Stimulated activated CD4-positive, alpha-beta T cell treated with anti-CD3 and anti-CD28 coated beads, Interleukin-12 subunit alpha, Interleukin-12 subunit beta, amount 100 ng/mL, for 4 hours (primary cell): ENCODE measurements at regions not wholly inside any gene's neighbourhood (a gene's known extent, or its start where the extent isn't known, plus 50 kb on each side); places are given as distances from the start of the nearest gene placed in this dataset.

Source experiments
- DNase-seq: peaks from one replicate; pipeline ENCODE4 v3.0.0-alpha.2; 2020

DNA sequence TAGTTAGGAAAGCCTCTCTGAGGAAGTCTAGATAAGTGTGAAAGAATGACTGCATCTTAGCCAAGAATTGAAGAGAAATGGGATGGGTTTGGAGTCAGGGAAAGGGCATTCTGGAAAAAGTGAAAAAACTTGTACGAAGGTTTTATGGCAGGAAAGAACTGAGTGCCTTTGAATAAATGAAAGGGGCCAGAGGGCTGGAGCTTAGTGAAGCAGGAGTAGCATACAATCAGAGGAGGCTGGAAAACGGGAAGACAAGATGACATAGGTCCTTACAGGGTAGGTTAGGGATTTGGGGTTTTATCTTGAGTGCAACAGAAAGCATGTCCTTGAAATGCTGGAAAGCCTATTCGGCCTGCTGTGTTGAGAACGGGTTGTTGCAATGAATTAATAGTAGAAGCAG lies 152.6 kb upstream of the RND3 start:
- no peak for DNase-seq

DNA sequence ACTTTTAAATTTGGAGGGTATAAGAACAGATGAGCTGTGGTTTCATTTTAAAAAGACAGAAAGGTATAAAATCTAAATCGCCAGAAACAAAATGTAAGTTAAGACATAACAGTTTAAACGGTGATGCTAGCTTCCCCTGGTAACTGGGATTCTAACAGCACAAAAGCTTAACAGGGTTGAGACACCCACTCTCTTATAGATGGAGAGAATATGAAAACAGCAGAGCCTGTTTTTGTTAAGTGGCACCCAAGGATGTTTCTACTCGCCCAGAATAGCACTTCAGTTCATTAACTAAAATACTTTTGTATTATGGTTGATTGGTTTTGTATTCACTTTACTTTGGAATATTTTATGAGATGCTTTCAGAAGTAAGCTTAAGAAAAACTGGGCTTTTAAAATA lies 151.9 kb upstream of the RND3 start:
- no peak for DNase-seq

DNA sequence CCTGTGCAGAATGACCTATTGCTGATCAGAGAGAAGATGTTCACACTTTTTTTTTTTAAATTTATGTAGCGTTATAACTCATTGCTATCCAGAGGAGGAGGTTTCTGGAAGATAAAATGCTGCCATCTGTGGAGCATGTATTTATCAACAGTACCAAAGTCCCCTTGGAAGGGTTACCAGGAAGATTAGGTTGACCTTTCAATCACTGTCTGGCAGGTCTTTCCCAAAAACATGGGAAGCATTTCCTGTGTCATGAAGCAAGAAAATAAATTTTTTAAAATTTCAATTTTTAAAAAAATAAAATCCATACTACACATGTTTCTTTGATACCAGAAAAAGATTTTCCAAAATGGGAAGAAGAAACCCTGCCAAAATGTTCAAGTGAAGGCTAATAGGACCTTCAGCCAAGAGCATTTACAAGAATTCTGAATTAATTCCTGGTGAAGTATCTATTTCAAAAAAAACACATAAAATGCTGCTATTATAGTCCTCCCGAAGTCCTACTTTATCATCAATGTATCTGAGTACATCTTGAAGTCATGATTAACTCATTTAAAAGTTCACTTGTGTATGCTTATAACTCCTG lies 143.9 kb upstream of the RND3 start:
- DNase-seq = no peak

DNA sequence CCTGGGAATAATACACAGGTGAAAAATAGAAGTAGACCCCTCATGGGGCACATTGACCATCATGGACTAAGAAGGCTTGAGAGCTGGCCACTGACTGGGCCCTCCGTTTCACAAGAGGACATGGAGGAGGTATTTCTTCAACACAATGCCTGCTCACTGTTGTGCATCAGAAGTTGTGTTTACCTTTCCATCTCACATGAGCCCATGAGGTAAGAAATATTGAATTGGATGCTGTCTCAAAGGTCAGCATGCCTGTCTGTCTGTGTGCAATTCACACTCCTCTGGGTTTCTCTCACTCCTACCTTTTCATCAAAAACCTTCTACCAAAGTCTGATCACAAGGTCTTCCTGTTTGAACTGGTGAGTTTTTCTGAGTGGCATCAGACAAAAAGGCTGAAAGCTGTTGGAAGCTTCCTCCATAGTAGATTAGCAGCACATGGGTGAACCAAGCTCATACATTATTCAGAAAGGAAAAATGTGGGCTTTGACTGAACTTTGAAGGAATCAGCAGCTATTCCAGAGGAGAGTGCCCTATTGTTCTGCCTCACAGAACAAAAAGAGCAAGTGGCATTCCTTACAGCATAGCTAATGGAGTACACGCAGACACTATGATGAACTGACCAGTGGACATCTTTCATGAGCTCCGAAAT lies 143.2 kb upstream of the RND3 start:
- DNase-seq = no peak

DNA sequence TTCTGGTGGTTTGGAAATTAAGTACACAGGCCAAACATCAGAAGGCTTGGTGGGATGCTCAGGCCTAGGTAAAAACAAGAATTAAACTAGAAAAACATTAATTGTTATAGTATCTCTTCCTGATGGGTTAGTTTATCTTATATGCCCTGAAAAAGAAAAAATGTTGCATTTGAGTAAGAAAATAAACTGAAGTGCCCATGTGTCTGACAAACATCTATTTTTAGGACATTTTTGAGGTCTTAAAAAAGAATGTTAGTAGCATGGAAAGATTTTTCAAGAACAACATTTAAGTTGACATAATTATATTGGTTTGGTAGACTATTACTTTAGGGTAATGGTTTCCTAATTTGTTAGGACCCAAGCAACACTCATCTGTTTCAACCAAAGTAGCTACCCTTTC lies 140.1 kb upstream of the RND3 start:
- no peak for DNase-seq

DNA sequence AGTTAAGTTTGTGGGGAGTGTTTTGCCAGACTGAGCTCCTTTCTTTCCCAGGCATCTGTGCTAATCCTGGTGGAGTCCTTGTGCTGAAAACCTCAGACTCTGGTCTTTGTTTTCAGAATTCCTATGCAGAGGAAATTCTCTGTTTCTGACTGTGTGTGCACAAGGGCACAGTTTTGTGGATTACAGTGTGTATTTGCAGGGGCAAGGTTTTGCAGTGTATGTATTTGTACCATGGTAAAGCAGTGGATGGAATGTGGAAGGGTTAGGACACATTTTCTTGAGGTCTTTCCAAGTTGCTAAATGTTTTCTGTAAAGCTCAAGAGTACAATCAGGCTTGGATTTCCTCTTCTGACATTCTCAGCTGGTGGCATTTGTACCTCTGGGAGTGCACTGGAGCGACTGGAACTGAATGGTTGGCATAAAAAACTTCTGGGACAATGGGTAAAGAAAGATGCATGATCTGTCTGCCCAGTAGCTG lies 139.5 kb upstream of the RND3 start:
- no peak for DNase-seq

DNA sequence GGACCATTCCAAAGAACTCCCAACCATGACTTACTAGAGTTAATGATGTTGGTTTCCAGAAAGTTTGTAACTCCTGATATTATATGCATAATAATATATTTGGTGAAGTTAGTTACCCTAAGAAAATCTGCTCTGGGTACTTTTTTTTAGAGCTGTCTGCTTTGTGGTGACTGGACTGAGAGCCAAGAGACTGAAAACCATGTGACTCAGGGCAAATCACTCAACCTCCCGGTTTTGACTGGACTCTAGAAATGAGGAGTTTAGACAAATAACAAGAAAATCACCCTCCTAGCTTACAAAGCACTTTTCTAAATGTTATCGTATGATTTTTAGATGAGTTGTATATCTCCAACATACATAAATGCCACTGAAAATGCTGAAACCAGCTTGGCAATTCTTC lies 138.3 kb upstream of the RND3 start:
- no peak for DNase-seq

DNA sequence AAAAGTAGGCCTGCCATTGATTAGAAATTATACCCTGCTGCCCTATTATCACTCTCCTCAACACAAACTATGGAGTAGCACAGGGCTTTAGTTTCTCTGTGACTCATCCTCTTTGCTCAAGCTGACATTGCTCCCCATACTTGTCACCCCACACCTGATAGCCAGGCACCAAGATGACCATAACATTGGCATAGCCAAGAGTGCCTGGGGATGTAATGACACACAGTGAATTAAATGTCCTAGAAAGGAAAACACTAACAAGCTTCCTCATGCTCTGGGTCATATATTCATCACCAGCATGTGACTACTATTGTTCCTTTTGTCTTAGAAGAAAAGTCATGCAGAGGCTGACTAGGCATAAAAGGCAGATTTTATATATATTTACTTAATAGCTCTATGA lies 137.8 kb upstream of the RND3 start:
- no peak for DNase-seq

DNA sequence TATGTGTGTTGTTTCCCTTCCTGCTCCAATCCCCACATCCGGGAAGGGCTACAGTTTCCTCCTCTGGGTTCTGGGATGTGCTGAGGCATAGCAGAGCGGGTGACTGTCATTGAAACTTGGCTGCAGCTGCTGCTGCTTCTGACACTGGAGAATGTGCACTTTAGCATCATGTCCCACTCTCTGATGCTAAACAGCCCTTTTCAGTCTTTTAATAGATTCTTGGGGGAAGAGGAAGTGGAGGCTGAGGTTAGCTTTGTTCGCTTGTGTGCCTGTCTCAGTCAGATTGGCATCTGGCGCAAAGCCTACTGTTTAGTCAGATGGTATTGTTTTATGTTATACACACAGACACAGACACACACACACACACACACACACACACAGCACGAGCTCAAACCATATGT lies 136.5 kb upstream of the RND3 start:
- no peak for DNase-seq

DNA sequence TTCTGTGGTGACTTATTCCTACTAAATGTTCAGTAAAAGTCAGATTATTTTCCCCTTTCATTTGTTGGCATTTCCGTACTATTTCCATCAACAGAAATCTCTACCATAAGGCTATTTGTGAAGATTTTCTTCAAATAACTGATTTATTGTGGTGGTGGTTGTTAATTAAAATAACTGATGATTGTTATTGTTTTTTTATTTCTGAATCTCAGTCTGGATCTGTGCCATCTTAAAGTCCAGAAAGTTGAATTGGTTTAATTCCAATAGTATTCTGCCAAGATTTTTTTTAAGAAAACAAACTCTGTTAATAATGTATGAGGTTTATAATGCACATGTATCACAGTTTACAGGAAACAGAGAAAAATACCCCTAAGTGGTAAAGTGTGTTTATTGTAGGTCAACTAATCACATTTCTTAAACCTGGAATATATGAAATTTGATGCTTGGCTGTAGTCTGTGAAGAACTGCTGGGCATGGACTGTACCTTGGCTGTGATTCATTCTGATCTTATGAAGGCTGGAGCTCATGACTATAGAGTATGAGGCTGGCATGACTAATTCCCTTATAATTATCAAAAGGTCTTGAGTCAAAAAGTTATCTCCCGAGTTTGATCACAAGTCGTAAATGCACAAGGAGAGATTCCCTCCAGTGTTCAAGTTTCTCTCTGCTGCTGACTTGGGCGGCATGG lies 134.2 kb upstream of the RND3 start:
- no peak for DNase-seq

DNA sequence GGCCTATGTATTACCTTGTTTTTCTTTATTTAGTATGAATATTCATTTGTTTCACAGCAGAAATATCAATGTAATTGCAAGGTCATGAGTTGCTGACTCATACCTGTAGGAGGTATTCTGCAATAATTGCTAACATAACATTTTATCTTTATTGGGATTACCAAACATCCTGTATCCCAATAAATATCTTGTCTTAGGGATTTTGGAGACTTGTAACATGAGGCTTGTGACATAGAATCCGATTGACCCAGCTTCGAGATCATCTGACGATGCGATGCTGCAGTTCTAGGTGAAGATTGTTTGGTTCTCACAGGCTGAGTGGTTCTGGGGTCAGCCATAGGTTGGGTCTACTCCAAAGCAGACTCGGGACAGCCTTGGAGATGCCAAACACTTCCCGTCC lies 133.4 kb upstream of the RND3 start:
- no peak for DNase-seq

DNA sequence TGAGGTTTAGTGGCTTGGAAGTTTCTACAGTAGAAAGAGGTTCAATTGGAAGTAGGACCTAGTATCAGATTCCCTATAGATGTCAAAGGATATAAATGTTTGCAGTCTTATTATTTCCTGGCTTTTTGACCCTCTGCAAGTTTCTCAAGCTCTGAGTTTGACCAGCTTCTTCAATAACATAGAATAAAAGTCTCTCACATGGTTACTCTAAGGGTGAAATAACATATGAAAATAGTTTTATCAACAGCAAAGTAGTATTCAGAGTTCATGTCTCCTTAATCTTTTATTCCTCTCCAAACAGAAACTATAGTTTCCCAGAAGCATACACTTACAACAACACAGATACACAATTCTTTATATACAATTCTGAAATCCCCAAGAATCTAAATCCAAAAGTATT lies 132.9 kb upstream of the RND3 start:
- DNase-seq = no peak

DNA sequence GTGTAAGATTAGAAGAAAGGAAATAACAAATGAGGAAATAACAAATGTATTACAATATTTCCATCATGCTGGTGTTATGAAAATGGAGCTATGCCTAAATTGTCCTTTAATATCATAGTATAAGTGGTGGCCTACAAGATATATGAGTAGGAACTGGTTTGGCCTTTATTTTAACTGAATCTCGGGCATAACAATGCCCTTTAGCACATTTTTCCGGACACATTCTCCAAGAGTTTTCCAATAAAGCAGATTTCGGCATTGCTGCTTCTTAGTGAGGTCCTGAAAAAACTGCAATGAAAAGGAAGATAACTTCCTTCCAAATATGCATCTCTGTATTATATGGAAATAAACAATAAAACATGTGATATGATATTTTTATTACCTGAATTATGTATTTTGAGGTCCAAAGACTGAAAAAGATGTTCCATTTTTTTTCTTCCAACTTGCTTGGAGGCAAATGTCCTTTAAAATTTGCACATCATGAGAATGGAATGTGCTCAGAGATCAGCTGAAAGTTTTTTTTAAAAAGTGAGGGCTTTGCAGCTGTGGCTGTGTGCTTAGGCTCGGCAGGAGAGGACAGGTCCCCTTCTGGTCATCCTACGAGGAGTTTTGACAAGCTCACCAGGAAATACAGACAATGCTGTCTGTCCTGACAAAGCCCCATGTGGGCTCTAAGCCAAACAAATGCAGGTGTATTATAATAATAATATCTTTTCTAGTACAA lies 132.3 kb upstream of the RND3 start:
- DNase-seq = no peak

DNA sequence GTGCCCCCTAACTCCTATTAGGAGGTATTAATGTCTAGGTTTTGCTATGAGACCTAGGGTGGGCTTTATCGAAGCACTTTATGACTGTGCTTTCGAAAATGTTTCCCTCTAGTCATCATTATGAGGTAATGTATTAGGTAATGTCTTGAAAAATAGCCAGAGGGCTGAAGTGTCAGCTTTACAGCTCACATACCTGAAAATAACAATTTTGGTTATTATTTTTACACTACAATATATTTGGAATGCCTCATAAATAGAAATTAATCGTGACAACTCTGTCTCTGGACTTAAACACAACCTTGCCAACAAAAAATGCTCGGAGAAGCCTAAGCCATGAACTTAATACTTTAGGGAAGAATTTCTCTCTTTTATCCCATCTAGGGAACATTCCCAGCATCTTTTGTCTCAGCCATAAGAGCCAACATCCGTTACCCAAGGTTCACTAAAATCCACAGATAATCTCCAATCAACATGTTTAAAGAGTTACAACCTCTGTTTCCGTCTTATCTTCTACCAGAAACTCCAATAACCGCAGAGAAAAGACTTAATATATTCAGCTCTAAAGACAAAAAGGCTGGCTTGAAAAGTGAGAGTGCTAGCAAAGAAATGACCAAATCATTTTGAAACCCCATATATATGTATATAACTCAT lies 130.9 kb upstream of the RND3 start:
- DNase-seq = no peak

DNA sequence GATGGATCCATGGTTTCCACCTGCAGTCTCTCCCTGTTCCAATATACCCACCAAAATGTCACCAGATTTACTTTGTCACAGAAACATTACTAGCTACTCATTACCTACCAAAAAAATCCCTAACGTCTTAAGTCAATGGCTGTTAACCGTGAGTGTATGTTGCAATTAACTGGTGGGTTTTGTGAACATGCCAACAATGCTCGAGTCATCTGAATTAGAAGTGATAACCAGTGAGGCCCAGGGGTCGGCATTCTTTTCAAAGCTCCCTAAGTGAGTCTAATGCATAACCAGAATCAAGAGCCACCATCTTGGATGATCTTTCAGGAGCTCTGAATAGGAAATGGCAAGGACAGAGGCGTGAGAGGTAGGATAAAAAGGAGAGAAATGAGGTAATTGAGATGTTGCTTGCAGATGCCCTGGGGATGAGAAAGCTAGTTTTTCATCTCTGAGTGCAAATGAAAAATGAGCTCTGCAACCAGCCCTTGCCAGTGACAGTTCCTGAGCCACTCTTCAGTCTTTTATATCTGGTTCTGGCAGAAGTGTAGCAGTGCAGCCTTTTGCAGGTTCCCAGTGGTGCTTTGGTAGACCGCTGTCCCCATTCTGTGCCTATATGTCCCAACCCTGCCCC lies 130.0 kb upstream of the RND3 start:
- DNase-seq = no peak

DNA sequence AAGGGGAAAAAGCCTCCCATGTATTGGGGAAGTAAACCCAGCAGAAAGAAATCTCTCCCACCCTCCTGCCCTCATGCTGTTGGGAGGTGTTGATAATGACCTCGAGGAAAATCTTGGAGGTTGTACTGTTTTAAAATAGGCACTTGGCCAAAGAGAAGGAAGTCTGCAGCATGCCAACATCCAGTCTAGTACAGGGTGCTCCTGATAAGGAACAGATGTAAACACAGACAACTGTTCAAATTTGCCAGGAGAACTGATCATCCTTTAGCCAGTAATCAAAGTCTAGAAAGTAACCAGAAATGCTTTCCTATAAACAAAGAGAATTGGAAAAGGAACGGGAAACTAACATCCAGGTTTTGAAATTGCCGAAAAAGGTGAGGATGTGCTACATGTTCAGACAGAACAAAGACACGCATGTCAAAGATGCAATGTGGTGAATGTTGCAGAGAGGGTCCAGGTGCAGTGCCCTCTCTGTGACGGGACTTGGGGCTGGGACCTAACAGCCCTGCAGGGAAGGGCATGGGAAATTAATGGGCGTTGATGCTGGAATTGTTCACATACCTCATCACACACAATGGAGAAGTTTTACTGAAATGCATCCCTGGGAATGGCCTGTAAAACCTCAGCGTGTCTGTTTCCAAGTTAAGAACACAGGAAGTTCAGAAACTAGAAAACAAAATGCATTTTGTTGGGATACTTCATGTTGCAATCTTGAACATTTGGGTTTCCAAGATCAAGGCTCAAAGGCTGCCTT lies 125.7 kb upstream of the RND3 start:
- no peak for DNase-seq

DNA sequence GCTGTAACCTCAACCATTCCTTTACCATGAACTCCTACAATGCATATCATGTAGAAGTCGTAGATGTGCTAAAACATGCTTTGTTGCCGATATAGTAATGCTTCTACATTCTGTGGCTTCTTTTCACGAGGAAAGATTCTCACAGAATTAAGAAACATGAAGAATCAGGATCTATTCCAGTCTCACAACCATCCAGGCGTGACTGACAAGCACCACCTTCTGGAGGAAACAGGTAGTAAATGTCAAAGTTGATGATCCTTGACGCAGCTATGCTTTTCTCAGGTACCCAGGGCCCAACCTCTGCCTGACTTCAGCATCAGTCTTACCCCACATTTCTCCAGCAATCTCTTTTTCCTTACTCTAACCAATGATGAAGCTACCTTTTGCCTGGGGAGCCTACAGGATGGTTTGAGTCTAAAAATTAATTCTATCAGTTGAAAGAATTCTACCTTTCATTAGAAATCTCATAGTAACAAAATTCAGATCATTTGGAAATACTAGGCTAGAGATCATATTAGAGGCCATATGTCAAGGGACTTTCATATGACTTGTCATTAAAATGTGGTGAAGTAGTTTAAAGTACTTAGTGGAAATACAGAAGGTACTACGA lies 123.3 kb upstream of the RND3 start:
- DNase-seq = no peak

DNA sequence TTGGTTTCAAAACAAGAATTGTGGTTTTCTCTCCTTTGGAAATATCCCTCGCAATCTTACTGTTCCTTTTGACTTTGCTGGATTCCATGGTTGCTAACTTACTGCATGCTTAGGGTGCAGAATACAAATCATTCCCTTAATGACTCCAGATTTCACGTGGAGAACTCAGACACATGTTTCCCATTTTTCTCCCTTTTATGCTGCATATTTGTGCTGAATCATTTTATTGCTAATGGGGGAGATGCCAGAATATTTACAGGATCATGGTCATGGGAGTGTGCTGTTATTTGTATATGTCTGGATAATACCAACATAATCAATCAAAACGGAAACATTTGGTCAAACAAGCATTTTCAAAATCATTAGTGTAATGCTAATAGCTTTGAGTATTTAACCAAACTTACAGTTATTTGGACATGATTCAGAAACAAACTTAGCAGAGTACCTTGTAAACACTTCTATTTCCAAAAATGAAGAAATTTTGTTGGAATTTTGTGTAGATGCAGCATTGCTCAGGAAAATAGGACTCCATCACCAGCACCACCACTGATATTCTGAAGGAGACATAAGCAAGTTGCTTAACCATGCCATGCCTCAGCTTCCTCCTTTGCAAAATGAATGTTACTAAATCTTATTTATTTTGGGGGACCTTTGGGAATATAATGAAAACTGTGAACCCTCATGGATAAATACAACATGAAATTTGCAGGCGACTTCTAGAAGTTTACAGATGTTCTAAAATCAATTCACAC lies 122.5 kb upstream of the RND3 start:
- DNase-seq = no peak

DNA sequence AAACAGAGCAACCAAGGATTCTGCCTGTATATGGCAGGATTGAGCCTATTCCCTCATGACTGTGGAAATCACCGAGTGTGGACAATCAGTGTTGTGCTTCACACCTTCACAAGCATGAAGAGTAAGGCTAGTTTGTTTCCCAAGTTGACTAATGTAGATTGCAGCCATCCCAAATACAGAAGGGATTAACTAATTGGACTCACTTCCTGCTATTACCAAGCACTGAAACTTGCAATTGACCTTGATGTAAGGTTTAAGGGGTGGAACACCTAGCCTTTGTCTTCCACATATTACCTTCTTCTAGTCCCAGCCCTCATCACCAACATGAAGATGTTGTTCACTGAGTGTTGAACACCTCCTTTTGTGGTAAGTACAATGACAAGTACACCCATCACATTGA lies 120.9 kb upstream of the RND3 start:
- no peak for DNase-seq

DNA sequence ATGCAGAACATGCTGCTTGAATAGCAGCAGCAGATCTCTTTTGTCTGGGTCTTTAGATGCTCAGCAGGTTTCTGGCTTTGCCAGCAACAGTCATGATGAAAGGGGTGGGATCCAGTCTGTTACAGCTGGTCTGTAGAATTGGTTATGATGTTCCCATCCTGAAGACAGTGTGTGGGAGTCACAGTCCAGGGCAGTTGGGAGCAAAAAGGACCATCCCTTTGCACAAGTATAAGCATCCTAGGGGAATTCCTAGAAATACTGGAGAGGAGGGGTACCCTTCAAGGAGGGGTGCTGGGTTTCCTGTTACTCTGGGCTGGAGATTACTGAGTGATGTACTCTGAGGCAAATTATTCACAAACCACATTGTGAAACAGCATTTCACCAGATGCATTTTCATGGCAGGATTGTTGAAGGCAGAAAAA lies 119.9 kb upstream of the RND3 start:
- no peak for DNase-seq
